ENCODE measurements at regions not wholly inside any gene's neighbourhood (a gene's known extent, or its start where the extent isn't known, plus 50 kb on each side); places are given as distances from the start of the nearest gene placed in this dataset.
"Not testable (repeated sequence)": the region's sequence is repeated elsewhere in the genome, so short reads cannot be mapped to it uniquely, and the experiment has no call there.

- no peak for ATAC-seq (ENCODE audit: poor library complexity)
- Histone ChIP-seq H3K9me3 (ENCODE audit: control insufficient read depth in 1 of 2, insufficient read depth in 1 of 2, low read length in 2 of 2) (peaks cover 0 to 4% of the 10 kb centered on the region in 2 experiments), H3K27me3 (ENCODE audit: control insufficient read depth in 1 of 2, insufficient read depth in 2 of 2, low read length in 2 of 2) (no peaks in the 10 kb centered on the region), H3K4me1 (ENCODE audit: insufficient read depth, low read length) (no peaks in the 10 kb centered on the region), H3K27ac (ENCODE audit: low read depth in 1 of 2, low read length in 2 of 2) (no peak overlapping the region), H3K4me3 (ENCODE audit: low read length) (no peak overlapping the region), H3K36me3 (ENCODE audit: insufficient read depth, low read length) (no peaks in the 10 kb centered on the region)
- H3K36me3 Mint-ChIP-seq (ENCODE audit: low read depth): no peaks in the 10 kb centered on the region
- intact Hi-C loops (cut with DNase I, micrococcal nuclease): no loop called here
- no peak overlapping the region for H3K4me3 Mint-ChIP-seq
- no peak for DNase-seq
- peaks cover 5% of the 10 kb centered on the region for H3K9me3 Mint-ChIP-seq
- no peaks in the 10 kb centered on the region for H3K4me1 Mint-ChIP-seq (ENCODE audit: low read depth)
- H3K27ac Mint-ChIP-seq: no peak overlapping the region
- ChIA-PET CTCF (no interaction called here), POLR2A (no interaction called here)
- no peaks in the 10 kb centered on the region for H3K27me3 Mint-ChIP-seq
- no peak for TF ChIP-seq CTCF (IDR thresholded peaks at IDR 0.05)
These were observed 690.7 kb upstream of the ZNF385D start for GRCh38 chr3:22441711-22442110.

GRCh38 chr3:22443571-22444233 is 692.7 kb upstream of the ZNF385D start:
- Histone ChIP-seq H3K27ac (ENCODE audit: low read depth in 1 of 2, low read length in 2 of 2) (no peak overlapping the region), H3K36me3 (ENCODE audit: insufficient read depth, low read length) (no peaks in the 10 kb centered on the region), H3K27me3 (ENCODE audit: control insufficient read depth in 1 of 2, insufficient read depth in 2 of 2, low read length in 2 of 2) (no peaks in the 10 kb centered on the region), H3K4me1 (ENCODE audit: insufficient read depth, low read length) (no peaks in the 10 kb centered on the region), H3K4me3 (ENCODE audit: low read length) (no peak overlapping the region), H3K9me3 (ENCODE audit: control insufficient read depth in 1 of 2, insufficient read depth in 1 of 2, low read length in 2 of 2) (peaks cover 0 to 4% of the 10 kb centered on the region in 2 experiments)
- H3K9me3 Mint-ChIP-seq: peaks cover 2% of the 10 kb centered on the region
- H3K27me3 Mint-ChIP-seq: no peaks in the 10 kb centered on the region
- ChIA-PET CTCF (no interaction called here), POLR2A (no interaction called here)
- ATAC-seq (ENCODE audit: poor library complexity) (no peak), DNase-seq (no peak)
- H3K4me3 Mint-ChIP-seq: no peak overlapping the region
- intact Hi-C loops (cut with DNase I, micrococcal nuclease): no loop called here
- no peaks in the 10 kb centered on the region for H3K4me1 Mint-ChIP-seq (ENCODE audit: low read depth)
- TF ChIP-seq CTCF (IDR thresholded peaks at IDR 0.05): no peak
- no peaks in the 10 kb centered on the region for H3K36me3 Mint-ChIP-seq (ENCODE audit: low read depth)
- H3K27ac Mint-ChIP-seq: no peak overlapping the region

GRCh38 chr3:22445336-22445735 is 694.3 kb upstream of the ZNF385D start:
- ATAC-seq (ENCODE audit: poor library complexity); DNase-seq; H3K36me3 Mint-ChIP-seq (ENCODE audit: low read depth); H3K27me3 ChIP-seq (ENCODE audit: control insufficient read depth in 1 of 2, insufficient read depth in 2 of 2, low read length in 2 of 2); H3K27me3 Mint-ChIP-seq; H3K4me3 ChIP-seq (ENCODE audit: low read length); intact Hi-C loops (cut with DNase I, micrococcal nuclease); H3K27ac Mint-ChIP-seq; H3K4me3 Mint-ChIP-seq; H3K27ac ChIP-seq (ENCODE audit: low read depth in 1 of 2, low read length in 2 of 2); H3K9me3 Mint-ChIP-seq; H3K36me3 ChIP-seq (ENCODE audit: insufficient read depth, low read length); H3K4me1 Mint-ChIP-seq (ENCODE audit: low read depth); POLR2A ChIA-PET; H3K4me1 ChIP-seq (ENCODE audit: insufficient read depth, low read length); CTCF ChIA-PET; H3K9me3 ChIP-seq (ENCODE audit: control insufficient read depth in 1 of 2, insufficient read depth in 1 of 2, low read length in 2 of 2): not testable (repeated sequence)

- no peak for TF ChIP-seq CTCF (IDR thresholded peaks at IDR 0.05)
- no peaks in the 10 kb centered on the region for H3K27me3 Mint-ChIP-seq
- DNase-seq (no peak), ATAC-seq (ENCODE audit: poor library complexity) (no peak)
- Histone ChIP-seq H3K36me3 (ENCODE audit: insufficient read depth, low read length) (no peaks in the 10 kb centered on the region), H3K4me1 (ENCODE audit: insufficient read depth, low read length) (no peaks in the 10 kb centered on the region), H3K4me3 (ENCODE audit: low read length) (no peak overlapping the region), H3K9me3 (ENCODE audit: control insufficient read depth in 1 of 2, insufficient read depth in 1 of 2, low read length in 2 of 2) (peaks cover 0 to 3% of the 10 kb centered on the region in 2 experiments), H3K27me3 (ENCODE audit: control insufficient read depth in 1 of 2, insufficient read depth in 2 of 2, low read length in 2 of 2) (no peaks in the 10 kb centered on the region), H3K27ac (ENCODE audit: low read depth in 1 of 2, low read length in 2 of 2) (no peak overlapping the region)
- ChIA-PET CTCF (no interaction called here), POLR2A (no interaction called here)
- H3K27ac Mint-ChIP-seq: no peak overlapping the region
- intact Hi-C loops (cut with DNase I, micrococcal nuclease): no loop called here
- H3K4me3 Mint-ChIP-seq: no peak overlapping the region
- H3K9me3 Mint-ChIP-seq: peaks cover 3% of the 10 kb centered on the region
- no peaks in the 10 kb centered on the region for H3K4me1 Mint-ChIP-seq (ENCODE audit: low read depth)
- H3K36me3 Mint-ChIP-seq (ENCODE audit: low read depth): no peaks in the 10 kb centered on the region
These were observed 699.9 kb upstream of the ZNF385D start for GRCh38 chr3:22450786-22451400.

Measured in CD4-positive, alpha-beta T cell (primary cell).